ENCODE measurements at regions not wholly inside any gene's neighbourhood (a gene's known extent, or its start where the extent isn't known, plus 50 kb on each side); places are given as distances from the start of the nearest gene placed in this dataset.

GRCh38 chr9:81141961-81142360 lies 547.4 kb downstream of the TLE1 start:
- WGBS (ENCODE audit: insufficient coverage): 50% methylated on average over 1 of the region's 1 CpG
- Histone ChIP-seq H3K9me3 (replicated peaks; ENCODE audit: control insufficient read depth, low read depth, low read length) (no peaks in the 10 kb centered on the region), H3K4me3 (ENCODE audit: low read length) (no peak overlapping the region), H3K27me3 (ENCODE audit: control insufficient read depth, insufficient read depth, low read length) (no peaks in the 10 kb centered on the region), H3K27ac (ENCODE audit: low read length) (no peak overlapping the region), H3K4me1 (ENCODE audit: control insufficient read depth, insufficient read depth, low read length) (no peaks in the 10 kb centered on the region), H3K36me3 (ENCODE audit: control insufficient read depth, insufficient read depth, low read length) (no peaks in the 10 kb centered on the region)
- DNase-seq: no peak

- Histone ChIP-seq H3K9me3 (replicated peaks; ENCODE audit: control insufficient read depth, low read depth, low read length) (no peaks in the 10 kb centered on the region), H3K36me3 (ENCODE audit: control insufficient read depth, insufficient read depth, low read length) (no peaks in the 10 kb centered on the region), H3K4me1 (ENCODE audit: control insufficient read depth, insufficient read depth, low read length) (no peaks in the 10 kb centered on the region), H3K27ac (ENCODE audit: low read length) (no peak overlapping the region), H3K4me3 (ENCODE audit: low read length) (no peak overlapping the region), H3K27me3 (ENCODE audit: control insufficient read depth, insufficient read depth, low read length) (no peaks in the 10 kb centered on the region)
- DNase-seq: no peak
- WGBS (ENCODE audit: insufficient coverage): no CpG with 5 or more reads among the region's 2 CpGs
Observed at GRCh38 chr9:81137976-81138568, 551.3 kb downstream of the TLE1 start.

- no peaks in the 10 kb centered on the region for H3K4me1 ChIP-seq (ENCODE audit: control insufficient read depth, insufficient read depth, low read length)
- H3K27me3 ChIP-seq (ENCODE audit: control insufficient read depth, insufficient read depth, low read length): no peaks in the 10 kb centered on the region
- H3K36me3 ChIP-seq (ENCODE audit: control insufficient read depth, insufficient read depth, low read length): no peaks in the 10 kb centered on the region
- DNase-seq: no peak
- H3K9me3 ChIP-seq (replicated peaks; ENCODE audit: control insufficient read depth, low read depth, low read length): no peaks in the 10 kb centered on the region
- 93% methylated on average over 1 of the region's 1 CpG for WGBS (ENCODE audit: insufficient coverage)
- H3K27ac ChIP-seq (ENCODE audit: low read length): no peak overlapping the region
- no peak overlapping the region for H3K4me3 ChIP-seq (ENCODE audit: low read length)
Observed at GRCh38 chr9:81132796-81133195, 556.6 kb downstream of the TLE1 start.

GRCh38 chr9:81132318-81132717 lies 557.0 kb downstream of the TLE1 start:
- Histone ChIP-seq H3K27ac (ENCODE audit: low read length) (no peak overlapping the region), H3K27me3 (ENCODE audit: control insufficient read depth, insufficient read depth, low read length) (no peaks in the 10 kb centered on the region), H3K36me3 (ENCODE audit: control insufficient read depth, insufficient read depth, low read length) (no peaks in the 10 kb centered on the region), H3K4me1 (ENCODE audit: control insufficient read depth, insufficient read depth, low read length) (no peaks in the 10 kb centered on the region), H3K9me3 (replicated peaks; ENCODE audit: control insufficient read depth, low read depth, low read length) (no peaks in the 10 kb centered on the region), H3K4me3 (ENCODE audit: low read length) (no peak overlapping the region)
- 100% methylated on average over 1 of the region's 2 CpGs for WGBS (ENCODE audit: insufficient coverage)
- DNase-seq: no peak

GRCh38 chr9:81128701-81129100 lies 560.6 kb downstream of the TLE1 start:
- Histone ChIP-seq H3K4me1 (ENCODE audit: control insufficient read depth, insufficient read depth, low read length) (no peaks in the 10 kb centered on the region), H3K27me3 (ENCODE audit: control insufficient read depth, insufficient read depth, low read length) (no peaks in the 10 kb centered on the region), H3K4me3 (ENCODE audit: low read length) (no peak overlapping the region), H3K36me3 (ENCODE audit: control insufficient read depth, insufficient read depth, low read length) (no peaks in the 10 kb centered on the region), H3K27ac (ENCODE audit: low read length) (no peak overlapping the region), H3K9me3 (replicated peaks; ENCODE audit: control insufficient read depth, low read depth, low read length) (no peaks in the 10 kb centered on the region)
- WGBS (ENCODE audit: insufficient coverage): 100% methylated on average over 1 of the region's 6 CpGs
- no peak for DNase-seq

GRCh38 chr9:81125446-81126092 lies 563.8 kb downstream of the TLE1 start:
- no peaks in the 10 kb centered on the region for H3K36me3 ChIP-seq (ENCODE audit: control insufficient read depth, insufficient read depth, low read length)
- H3K9me3 ChIP-seq (replicated peaks; ENCODE audit: control insufficient read depth, low read depth, low read length): no peaks in the 10 kb centered on the region
- no peaks in the 10 kb centered on the region for H3K4me1 ChIP-seq (ENCODE audit: control insufficient read depth, insufficient read depth, low read length)
- no peaks in the 10 kb centered on the region for H3K27me3 ChIP-seq (ENCODE audit: control insufficient read depth, insufficient read depth, low read length)
- H3K27ac ChIP-seq (ENCODE audit: low read length): no peak overlapping the region
- DNase-seq: no peak
- 69% methylated on average over 2 of the region's 3 CpGs for WGBS (ENCODE audit: insufficient coverage)
- H3K4me3 ChIP-seq (ENCODE audit: low read length): no peak overlapping the region

- no CpG with 5 or more reads among the region's 3 CpGs for WGBS (ENCODE audit: insufficient coverage)
- Histone ChIP-seq H3K4me3 (ENCODE audit: low read length) (no peak overlapping the region), H3K9me3 (replicated peaks; ENCODE audit: control insufficient read depth, low read depth, low read length) (no peaks in the 10 kb centered on the region), H3K4me1 (ENCODE audit: control insufficient read depth, insufficient read depth, low read length) (no peaks in the 10 kb centered on the region), H3K27ac (ENCODE audit: low read length) (no peak overlapping the region), H3K27me3 (ENCODE audit: control insufficient read depth, insufficient read depth, low read length) (no peaks in the 10 kb centered on the region), H3K36me3 (ENCODE audit: control insufficient read depth, insufficient read depth, low read length) (no peaks in the 10 kb centered on the region)
- no peak for DNase-seq
Observed at GRCh38 chr9:81123526-81123925, 565.8 kb downstream of the TLE1 start.

- WGBS (ENCODE audit: insufficient coverage): 96% methylated on average over 2 of the region's 2 CpGs
- Histone ChIP-seq H3K4me3 (ENCODE audit: low read length) (no peak overlapping the region), H3K9me3 (replicated peaks; ENCODE audit: control insufficient read depth, low read depth, low read length) (no peaks in the 10 kb centered on the region), H3K27me3 (ENCODE audit: control insufficient read depth, insufficient read depth, low read length) (no peaks in the 10 kb centered on the region), H3K36me3 (ENCODE audit: control insufficient read depth, insufficient read depth, low read length) (no peaks in the 10 kb centered on the region), H3K4me1 (ENCODE audit: control insufficient read depth, insufficient read depth, low read length) (no peaks in the 10 kb centered on the region), H3K27ac (ENCODE audit: low read length) (no peak overlapping the region)
- no peak for DNase-seq
Observed at GRCh38 chr9:81122749-81123148, 566.6 kb downstream of the TLE1 start.

- Histone ChIP-seq H3K4me1 (ENCODE audit: control insufficient read depth, insufficient read depth, low read length) (peaks cover 2% of the 10 kb centered on the region), H3K4me3 (ENCODE audit: low read length) (no peak overlapping the region), H3K27ac (ENCODE audit: low read length) (no peak overlapping the region), H3K9me3 (replicated peaks; ENCODE audit: control insufficient read depth, low read depth, low read length) (no peaks in the 10 kb centered on the region), H3K36me3 (ENCODE audit: control insufficient read depth, insufficient read depth, low read length) (no peaks in the 10 kb centered on the region), H3K27me3 (ENCODE audit: control insufficient read depth, insufficient read depth, low read length) (no peaks in the 10 kb centered on the region)
- WGBS (ENCODE audit: insufficient coverage): no CpG with 5 or more reads among the region's 1 CpG
- DNase-seq: no peak
Observed at GRCh38 chr9:81119591-81119990, 569.8 kb downstream of the TLE1 start.

- 100% methylated on average over 1 of the region's 1 CpG for WGBS (ENCODE audit: insufficient coverage)
- no peak for DNase-seq
- no peaks in the 10 kb centered on the region for H3K9me3 ChIP-seq (replicated peaks; ENCODE audit: control insufficient read depth, low read depth, low read length)
Observed at GRCh38 chr9:81118416-81118815, 570.9 kb downstream of the TLE1 start.

More at GRCh38 chr9:81118416-81118815, 570.9 kb downstream of the TLE1 start:
- H3K4me1 ChIP-seq (ENCODE audit: control insufficient read depth, insufficient read depth, low read length): peaks cover 2% of the 10 kb centered on the region
- H3K4me3 ChIP-seq (ENCODE audit: low read length): no peak overlapping the region
- no peaks in the 10 kb centered on the region for H3K36me3 ChIP-seq (ENCODE audit: control insufficient read depth, insufficient read depth, low read length)
- H3K27ac ChIP-seq (ENCODE audit: low read length): no peak overlapping the region
- no peaks in the 10 kb centered on the region for H3K27me3 ChIP-seq (ENCODE audit: control insufficient read depth, insufficient read depth, low read length)
